Neuronal stem cell (in vitro differentiated cells): ENCODE measurements at regions not wholly inside any gene's neighbourhood (a gene's known extent, or its start where the extent isn't known, plus 50 kb on each side); places are given as distances from the start of the nearest gene placed in this dataset.

Source experiments
- DNase-seq: peaks from one replicate; pipeline ENCODE4 v3.0.0-alpha.2; 2013; ENCODE audit warnings: low spot score
- H2AFZ ChIP-seq: one replicate; pipeline ENCODE4 v1.6.1; 2013; ENCODE audit warnings: mild to moderate bottlenecking, low read length, inconsistent platforms
- H2AK5ac ChIP-seq: 2 replicates; pipeline ENCODE4 v1.6.1; 2013; ENCODE audit warnings: low read depth, mild to moderate bottlenecking, inconsistent platforms, low read length, moderate library complexity, mixed read lengths
- H2BK120ac ChIP-seq: 2 replicates; pipeline ENCODE4 v1.6.1; 2013; ENCODE audit warnings: low read depth, mild to moderate bottlenecking, inconsistent platforms, low read length, moderate library complexity, mixed read lengths
- H2BK12ac ChIP-seq: one replicate; pipeline ENCODE4 v1.6.1; 2013; ENCODE audit warnings: low read length, inconsistent platforms
- H2BK15ac ChIP-seq: 2 replicates; pipeline ENCODE4 v1.6.1; 2013; ENCODE audit warnings: mild to moderate bottlenecking, low read length, inconsistent platforms, mixed read lengths
- H2BK5ac ChIP-seq: one replicate; pipeline ENCODE4 v1.6.1; 2013; ENCODE audit warnings: inconsistent platforms, mild to moderate bottlenecking, low read length, moderate library complexity
- H3K14ac ChIP-seq: one replicate; pipeline ENCODE4 v1.6.1; 2013; ENCODE audit warnings: low read length, inconsistent platforms
- H3K18ac ChIP-seq: 2 replicates; pipeline ENCODE4 v1.6.1; 2013; ENCODE audit warnings: low read length, inconsistent platforms
- H3K23ac ChIP-seq: 2 replicates; pipeline ENCODE4 v1.6.1; 2013; ENCODE audit warnings: low read depth, mild to moderate bottlenecking, mixed read lengths, low read length, inconsistent platforms; ENCODE audit not compliant: poor library complexity
- H3K27ac ChIP-seq: replicated peaks from 3 replicates; pipeline ENCODE4 v1.5.1; 2013; ENCODE audit warnings: low read length, inconsistent platforms
- H3K27me3 ChIP-seq, 3 experiments: 2 replicates each; pipeline ENCODE4 v1.6.1; 2013; ENCODE audit warnings: low read length in 3 of 3, mild to moderate bottlenecking in 2 of 3, inconsistent platforms in 1 of 3, low read depth in 1 of 3, mixed read lengths in 1 of 3, moderate library complexity in 1 of 3; ENCODE audit not compliant: control insufficient read depth in 3 of 3, insufficient read depth in 3 of 3
- H3K36me3 ChIP-seq, 2 donors: replicated peaks in 1 of 2; 2 replicates each; pipeline ENCODE4 v1.6.1; 2013; ENCODE audit warnings: low read length in 2 of 2; ENCODE audit not compliant: control insufficient read depth in 2 of 2, insufficient read depth in 2 of 2
- H3K4ac ChIP-seq: 2 replicates; pipeline ENCODE4 v1.6.1; 2013; ENCODE audit warnings: inconsistent platforms, mild to moderate bottlenecking, low read length, moderate library complexity
- H3K4me1 ChIP-seq, 2 donors: 1 replicate in 1 of 2; 2 replicates in 1 of 2; pipeline ENCODE4 v1.6.1; 2013; ENCODE audit warnings: low read length in 2 of 2, low read depth in 1 of 2; ENCODE audit not compliant: control insufficient read depth in 2 of 2, insufficient read depth in 1 of 2
- H3K4me2 ChIP-seq: one replicate; pipeline ENCODE4 v1.6.1; 2013; ENCODE audit warnings: mild to moderate bottlenecking, low read length, inconsistent platforms; ENCODE audit not compliant: insufficient read depth, poor library complexity, severe bottlenecking
- H3K4me3 ChIP-seq, 2 donors: 2 replicates each; pipeline ENCODE4 v1.5.1; 2013; ENCODE audit warnings: low read length in 2 of 2, mild to moderate bottlenecking in 2 of 2, inconsistent platforms in 1 of 2, moderate library complexity in 1 of 2
- H3K79me1 ChIP-seq: one replicate; pipeline ENCODE4 v1.6.1; 2013; ENCODE audit warnings: low read depth, mild to moderate bottlenecking, inconsistent platforms, low read length, moderate library complexity
- H3K9ac ChIP-seq: one replicate; pipeline ENCODE4 v1.6.1; 2013; ENCODE audit warnings: mild to moderate bottlenecking, low read depth, low read length, inconsistent platforms; ENCODE audit not compliant: poor library complexity
- H3K9me3 ChIP-seq, 2 donors: replicated peaks in 1 of 2; 2 replicates each; pipeline versions ENCODE3 to v1.6.1; 2013; ENCODE audit warnings: low read length in 2 of 2, mild to moderate bottlenecking in 2 of 2, inconsistent platforms in 1 of 2, low read depth in 1 of 2, mixed read lengths in 1 of 2, moderate library complexity in 1 of 2; ENCODE audit not compliant: control insufficient read depth in 2 of 2, insufficient read depth in 1 of 2
- H4K8ac ChIP-seq: one replicate; pipeline ENCODE4 v1.6.1; 2013; ENCODE audit warnings: low read depth, mild to moderate bottlenecking, inconsistent platforms, low read length, moderate library complexity
- H4K91ac ChIP-seq: one replicate; pipeline ENCODE4 v1.6.1; 2013; ENCODE audit warnings: low read length, low read depth, mild to moderate bottlenecking, inconsistent platforms; ENCODE audit not compliant: poor library complexity
- WGBS, 2 donors: extraction: QIAGEN DNeasy Blood & Tissue Kit; methylation state at CpG; one replicate each; pipeline ENCODE4 v1.1.7; 2013; ENCODE audit warnings: missing lambda C conversion rate in 2 of 2, mixed read lengths in 1 of 2; ENCODE audit not compliant: insufficient read length in 2 of 2, insufficient replicate concordance in 1 of 2; ENCODE audit errors: extremely low coverage in 2 of 2; 5-methylcytosine and 5-hydroxymethylcytosine counted together

DNA sequence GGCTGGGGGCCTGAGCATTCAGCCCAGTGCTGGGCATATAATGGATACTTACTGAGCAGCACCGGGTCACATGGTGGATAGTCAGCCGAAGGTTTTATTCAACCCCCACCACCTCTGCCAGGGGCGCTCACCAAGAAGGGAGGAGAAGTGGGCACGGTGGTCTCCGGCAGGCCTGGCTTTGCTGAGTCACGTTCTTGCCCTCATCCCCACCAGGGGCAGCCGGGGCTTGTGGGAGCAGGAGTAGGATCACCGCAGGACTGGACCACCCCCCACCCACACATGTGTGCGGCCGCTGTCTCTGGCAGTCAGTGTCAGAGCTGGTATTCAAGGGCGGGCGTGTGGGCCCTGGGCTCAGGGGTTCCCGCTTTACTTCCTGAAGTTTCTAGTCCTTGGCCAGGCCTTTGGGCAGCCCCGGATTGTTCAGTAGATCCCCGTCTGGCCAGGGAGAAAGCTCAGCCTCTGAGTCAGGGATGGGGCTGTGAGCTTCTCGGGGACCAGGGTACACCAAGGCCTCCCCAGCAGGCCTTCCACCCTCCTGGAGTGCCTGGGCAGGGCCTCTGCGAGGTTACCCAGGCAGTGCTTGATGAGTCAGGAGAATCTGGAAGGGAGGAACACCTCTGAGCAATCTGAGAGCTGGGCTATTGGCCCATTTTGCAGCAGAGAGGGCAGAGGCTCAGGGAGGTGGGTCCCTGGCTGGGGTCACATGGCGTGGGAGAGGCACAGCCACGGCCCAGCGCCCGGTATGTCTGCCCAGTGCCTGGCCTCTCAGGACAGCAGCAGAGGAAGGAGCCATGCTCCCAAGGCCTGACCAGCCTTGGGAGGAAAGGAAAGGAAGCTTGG is 60.6 kb downstream of the RTL6 start:
- Histone ChIP-seq H3K23ac (peak overlapping the region; percentile 27), H2AFZ (peak overlapping the region; percentile 42), H3K4me3 (no peak overlapping the region), H3K36me3 (no peaks in the 10 kb centered on the region), H2BK15ac (no peak overlapping the region), H3K4me1 (peaks cover 0 to 4% of the 10 kb centered on the region in 2 donors), H2AK5ac (peak overlapping the region; percentile 47), H3K4me2 (no peak overlapping the region), H3K27me3 (peaks cover 0 to 4% (median 0%) of the 10 kb centered on the region in 3 experiments), H3K14ac (no peak overlapping the region), H3K79me1 (no peaks in the 10 kb centered on the region), H2BK5ac (no peak overlapping the region), H3K27ac (no peak overlapping the region), H2BK120ac (no peak overlapping the region), H4K91ac (peak overlapping the region; percentile 26), H3K18ac (peak overlapping the region; percentile 82), H4K8ac (no peak overlapping the region), H2BK12ac (no peak overlapping the region), H3K9ac (no peak overlapping the region), H3K9me3 (no peaks in the 10 kb centered on the region), H3K4ac (no peak overlapping the region)
- WGBS, 2 donors: no CpG with 5 or more reads among the region's 21 CpGs
- DNase-seq: no peak

DNA sequence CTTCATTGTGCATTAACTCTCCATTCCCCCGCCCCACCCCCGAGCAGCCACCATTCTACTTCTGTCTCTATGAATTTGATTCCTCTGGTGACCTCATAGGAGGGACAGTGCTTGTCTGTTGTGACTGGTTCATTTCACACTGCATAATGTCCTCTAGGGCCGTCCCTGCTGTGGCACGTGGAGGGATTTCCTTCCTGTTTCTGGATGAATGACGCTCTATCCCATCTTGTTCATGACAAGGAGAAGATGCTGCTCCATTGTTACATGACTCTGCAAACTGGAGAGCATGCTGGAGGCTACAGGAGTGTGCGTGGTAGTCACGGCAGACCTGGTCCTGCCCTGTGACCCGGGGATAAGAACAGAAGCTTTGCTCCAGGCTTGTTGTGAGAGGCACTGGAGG is 61.3 kb downstream of the RTL6 start:
- no peak for DNase-seq
- Histone ChIP-seq H3K4ac (no peak overlapping the region), H3K36me3 (no peaks in the 10 kb centered on the region), H2BK5ac (no peak overlapping the region), H3K27me3 (peaks cover 0 to 4% (median 0%) of the 10 kb centered on the region in 3 experiments), H3K27ac (no peak overlapping the region), H3K23ac (no peak overlapping the region), H3K9ac (peak overlapping the region; percentile 57), H2AFZ (peak overlapping the region; percentile 42), H2BK15ac (no peak overlapping the region), H3K4me3 (no peak overlapping the region), H3K14ac (no peak overlapping the region), H2BK12ac (no peak overlapping the region), H3K9me3 (no peaks in the 10 kb centered on the region), H2AK5ac (no peak overlapping the region), H3K79me1 (no peaks in the 10 kb centered on the region), H3K18ac (peak overlapping the region; percentile 5), H2BK120ac (no peak overlapping the region), H3K4me1 (peaks cover 0 to 4% of the 10 kb centered on the region in 2 donors), H4K8ac (no peak overlapping the region), H4K91ac (no peak overlapping the region), H3K4me2 (no peak overlapping the region)
- no CpG with 5 or more reads among the region's 8 CpGs for whole genome bisulfite sequencing, 2 donors

DNA sequence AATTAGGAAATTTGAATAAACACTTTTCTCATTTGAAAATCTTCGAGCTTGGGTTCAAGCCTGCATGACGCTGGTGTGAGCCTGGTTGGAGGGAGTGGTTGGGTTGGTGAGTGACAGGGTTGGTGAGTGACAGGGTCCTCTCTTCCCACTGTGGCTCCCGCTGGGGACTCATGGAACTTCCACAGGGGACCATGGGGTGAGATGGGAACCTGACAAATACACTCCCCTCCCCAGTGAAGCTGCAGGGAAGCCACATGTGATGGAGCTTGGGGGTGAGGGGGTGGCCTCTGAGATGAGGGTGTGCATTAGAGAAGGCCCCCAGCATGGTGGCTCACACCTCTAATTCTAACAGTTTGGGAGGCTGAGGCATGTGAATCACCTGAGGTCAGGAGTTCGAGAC is 66.8 kb downstream of the RTL6 start:
- no peak overlapping the region for H2BK12ac ChIP-seq
- no peak overlapping the region for H3K4me3 ChIP-seq
- H2BK15ac ChIP-seq: no peak overlapping the region
- no peak overlapping the region for H2BK120ac ChIP-seq
- no peak overlapping the region for H3K14ac ChIP-seq
- no peak overlapping the region for H2AFZ ChIP-seq
- peak overlapping the region; percentile 53 for H2AK5ac ChIP-seq
- peaks cover 1 to 7% of the 10 kb centered on the region in 2 donors for H3K4me1 ChIP-seq
- H3K18ac ChIP-seq: no peak overlapping the region
- no peak overlapping the region for H4K8ac ChIP-seq
- H3K79me1 ChIP-seq: no peaks in the 10 kb centered on the region
- no peak overlapping the region for H4K91ac ChIP-seq
- no peak overlapping the region for H2BK5ac ChIP-seq
- no peak for DNase-seq
- no peak overlapping the region for H3K23ac ChIP-seq
- H3K27ac ChIP-seq: no peak overlapping the region
- no CpG with 5 or more reads among the region's 4 CpGs for WGBS, 2 donors
- H3K4ac ChIP-seq: no peak overlapping the region
- H3K9me3 ChIP-seq: no peaks in the 10 kb centered on the region
- no peaks in the 10 kb centered on the region for H3K36me3 ChIP-seq
- H3K4me2 ChIP-seq: no peak overlapping the region
- no peak overlapping the region for H3K9ac ChIP-seq
- H3K27me3 ChIP-seq: peaks cover 0 to 4% (median 0%) of the 10 kb centered on the region in 3 experiments

DNA sequence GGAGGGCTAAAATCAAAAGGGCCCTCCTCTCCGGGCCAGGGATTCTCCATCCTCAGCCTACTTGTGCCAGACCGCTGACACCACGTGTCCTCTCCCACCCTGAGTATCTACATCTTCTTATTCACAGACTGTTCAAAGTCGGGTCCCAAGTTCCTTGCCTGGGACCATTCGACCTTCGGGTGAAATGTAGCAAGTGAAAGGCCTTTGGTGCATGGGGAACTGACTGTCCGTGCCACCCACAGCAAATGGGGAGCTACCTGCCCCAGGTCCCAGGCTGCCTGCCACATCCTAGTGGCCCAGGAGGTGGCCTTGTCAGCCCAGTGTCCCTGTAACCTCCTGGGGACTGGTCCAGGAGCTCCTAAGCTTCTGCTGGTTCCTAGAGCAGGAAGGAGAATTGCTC is 67.3 kb downstream of the RTL6 start:
- H2AK5ac ChIP-seq: peak overlapping the region; percentile 17
- peaks cover 1 to 7% of the 10 kb centered on the region in 2 donors for H3K4me1 ChIP-seq
- no peak overlapping the region for H3K14ac ChIP-seq
- no peak overlapping the region for H2BK12ac ChIP-seq
- no peak overlapping the region for H2BK5ac ChIP-seq
- H4K8ac ChIP-seq: no peak overlapping the region
- H3K27ac ChIP-seq: no peak overlapping the region
- peaks cover 0 to 4% (median 0%) of the 10 kb centered on the region in 3 experiments for H3K27me3 ChIP-seq
- H3K18ac ChIP-seq: no peak overlapping the region
- H3K4ac ChIP-seq: no peak overlapping the region
- H2BK120ac ChIP-seq: no peak overlapping the region
- WGBS, 2 donors: no CpG with 5 or more reads among the region's 7 CpGs
- no peak overlapping the region for H3K4me3 ChIP-seq
- H3K9me3 ChIP-seq: no peaks in the 10 kb centered on the region
- no peak overlapping the region for H2BK15ac ChIP-seq
- H3K4me2 ChIP-seq: no peak overlapping the region
- DNase-seq: no peak
- no peak overlapping the region for H4K91ac ChIP-seq
- H2AFZ ChIP-seq: no peak overlapping the region
- no peaks in the 10 kb centered on the region for H3K79me1 ChIP-seq
- no peak overlapping the region for H3K23ac ChIP-seq
- no peak overlapping the region for H3K9ac ChIP-seq
- H3K36me3 ChIP-seq: no peaks in the 10 kb centered on the region
